ENCODE measurements at regions not wholly inside any gene's neighbourhood (a gene's known extent, or its start where the extent isn't known, plus 50 kb on each side); places are given as distances from the start of the nearest gene placed in this dataset.

- Mint-ChIP-seq H3K36me3 (ENCODE audit: low read depth) (peaks cover 1% of the 10 kb centered on the region), H3K4me3 (ENCODE audit: unreplicated experiment) (no peak overlapping the region), H3K27me3 (ENCODE audit: low read depth) (no peaks in the 10 kb centered on the region), H3K9me3 (ENCODE audit: low read depth) (peaks cover 41% of the 10 kb centered on the region), H3K27ac (ENCODE audit: unreplicated experiment) (no peak overlapping the region), H3K4me1 (ENCODE audit: low read depth) (no peaks in the 10 kb centered on the region)
- peak; percentile 59 for DNase-seq (ENCODE audit: low spot score)
- no peak for TF ChIP-seq CTCF (IDR thresholded peaks at IDR 0.05)
Measured at GRCh38 chr20:29299811-29300578, 1957.5 kb upstream of the DEFB115 start.

DNA sequence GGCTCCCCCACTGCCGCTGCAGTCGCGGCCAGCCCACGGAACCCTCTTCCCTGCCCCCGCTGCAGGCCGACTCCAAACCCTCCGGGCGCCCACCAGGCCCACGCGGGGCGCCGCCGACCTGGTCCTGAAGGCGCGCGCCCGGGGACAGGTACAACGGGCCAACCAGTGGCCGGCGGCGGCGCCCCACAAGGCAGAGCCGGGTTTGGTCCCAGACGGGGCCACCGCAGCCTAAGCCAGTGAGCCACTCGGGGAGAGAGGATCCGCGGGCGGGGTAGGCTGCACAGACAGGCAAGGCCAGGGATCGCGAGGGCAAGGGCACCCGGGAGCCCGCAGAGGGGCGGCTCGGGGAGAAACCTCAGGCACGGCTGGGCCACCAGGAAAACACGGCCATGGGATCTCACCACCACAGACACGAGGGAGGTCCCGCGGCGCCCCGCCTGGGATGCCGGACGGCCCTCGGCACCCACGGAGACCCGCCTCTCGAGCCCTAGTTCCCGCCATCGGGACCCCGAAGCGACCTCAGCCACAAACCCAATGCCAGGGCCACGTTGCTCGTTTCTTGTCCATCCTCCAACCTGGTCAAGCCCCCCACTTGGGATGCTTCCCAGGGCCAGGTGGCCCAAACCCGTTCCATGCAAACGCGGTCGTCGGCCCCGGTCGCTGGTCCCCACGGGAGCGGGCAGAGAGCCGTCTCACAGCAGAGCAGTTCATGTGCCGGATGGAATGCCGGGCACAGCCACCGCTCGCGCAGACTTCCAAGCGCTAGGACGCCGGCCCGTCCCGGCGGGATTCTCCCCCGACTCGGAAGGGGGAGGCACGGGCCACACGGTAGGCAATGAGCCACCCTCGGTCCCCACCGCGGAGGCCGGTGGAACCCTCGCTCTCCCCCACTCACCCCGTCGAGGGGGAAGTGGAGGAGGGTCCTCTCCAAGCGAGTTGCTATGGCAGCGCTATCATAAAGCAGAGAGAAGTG lies 1956.6 kb upstream of the DEFB115 start:
- H3K27ac Mint-ChIP-seq (ENCODE audit: unreplicated experiment), result no peak overlapping the region
- no peaks in the 10 kb centered on the region for H3K27me3 Mint-ChIP-seq (ENCODE audit: low read depth)
- H3K9me3 Mint-ChIP-seq (ENCODE audit: low read depth), result peaks cover 43% of the 10 kb centered on the region
- H3K36me3 Mint-ChIP-seq (ENCODE audit: low read depth), result peaks cover 1% of the 10 kb centered on the region
- peak; percentile 72 for DNase-seq (ENCODE audit: low spot score)
- H3K4me3 Mint-ChIP-seq (ENCODE audit: unreplicated experiment), result no peak overlapping the region
- TF ChIP-seq CTCF (IDR thresholded peaks at IDR 0.05), result no peak
- H3K4me1 Mint-ChIP-seq (ENCODE audit: low read depth), result no peaks in the 10 kb centered on the region

DNA sequence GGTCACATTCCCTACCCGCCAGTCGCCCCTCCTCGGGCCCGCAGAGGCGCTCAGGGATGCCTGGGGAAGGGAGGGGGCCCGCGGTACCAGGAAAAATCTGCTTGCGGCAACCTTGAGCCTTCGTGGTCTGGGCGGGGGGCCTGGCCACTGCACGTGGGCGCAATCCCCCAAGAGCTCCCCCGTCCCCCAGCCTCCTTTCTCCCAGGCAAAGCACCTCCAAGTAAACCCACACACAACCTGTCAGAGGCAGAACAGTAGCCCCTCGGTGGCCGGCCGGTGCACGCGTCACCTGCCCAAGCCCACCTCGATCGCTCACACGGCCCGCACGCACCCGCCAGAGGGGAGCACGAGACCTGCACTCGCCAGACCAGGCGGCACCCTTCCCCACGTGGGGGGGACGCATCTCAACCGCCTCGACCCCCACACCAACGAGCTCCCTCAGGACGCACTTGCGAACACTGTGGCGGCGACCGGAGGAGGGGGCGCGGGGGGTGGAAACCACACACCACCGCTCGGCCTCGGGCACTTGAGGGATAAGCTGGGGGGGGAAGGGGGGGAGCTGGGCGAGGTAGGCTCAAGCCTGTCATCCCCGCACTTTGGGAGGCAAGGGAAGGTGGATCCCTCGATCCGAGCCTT lies 1955.7 kb upstream of the DEFB115 start:
- no peak for TF ChIP-seq CTCF (IDR thresholded peaks at IDR 0.05)
- peak; percentile 79 for DNase-seq (ENCODE audit: low spot score)
- H3K9me3 Mint-ChIP-seq (ENCODE audit: low read depth), result peaks cover 47% of the 10 kb centered on the region
- no peaks in the 10 kb centered on the region for H3K4me1 Mint-ChIP-seq (ENCODE audit: low read depth)
- no peak overlapping the region for H3K27ac Mint-ChIP-seq (ENCODE audit: unreplicated experiment)
- peaks cover 1% of the 10 kb centered on the region for H3K36me3 Mint-ChIP-seq (ENCODE audit: low read depth)
- no peaks in the 10 kb centered on the region for H3K27me3 Mint-ChIP-seq (ENCODE audit: low read depth)
- H3K4me3 Mint-ChIP-seq (ENCODE audit: unreplicated experiment), result no peak overlapping the region

GRCh38 chr20:29302979-29303644 lies 1954.4 kb upstream of the DEFB115 start:
- TF ChIP-seq CTCF (IDR thresholded peaks at IDR 0.05), result no peak
- H3K27me3 Mint-ChIP-seq (ENCODE audit: low read depth), result no peaks in the 10 kb centered on the region
- peaks cover 3% of the 10 kb centered on the region for H3K36me3 Mint-ChIP-seq (ENCODE audit: low read depth)
- no peaks in the 10 kb centered on the region for H3K4me1 Mint-ChIP-seq (ENCODE audit: low read depth)
- no peak overlapping the region for H3K27ac Mint-ChIP-seq (ENCODE audit: unreplicated experiment)
- DNase-seq (ENCODE audit: low spot score), result no peak
- H3K4me3 Mint-ChIP-seq (ENCODE audit: unreplicated experiment), result no peak overlapping the region
- H3K9me3 Mint-ChIP-seq (ENCODE audit: low read depth), result peaks cover 47% of the 10 kb centered on the region
